Mucosa of descending colon (tissue), 3 donors: ENCODE measurements at regions not wholly inside any gene's neighbourhood (a gene's known extent, or its start where the extent isn't known, plus 50 kb on each side); places are given as distances from the start of the nearest gene placed in this dataset.

Experiments used
- ATAC-seq: fragments of 200-7000 bp; cut with Tn5 transposase; one replicate; pipeline ENCODE4 v1.9.1; 2020; ENCODE audit warnings: mild to moderate bottlenecking, moderate library complexity
- DNase-seq, 3 donors: peaks; one replicate each; pipeline ENCODE4 v3.0.0-alpha.2; 2020
- H3K36me3 ChIP-seq: fragments of 200-600 bp; one replicate; pipeline ENCODE4 v1.8.0; 2021; ENCODE audit warnings: low read depth, mild to moderate bottlenecking
- H3K4me1 ChIP-seq: fragments of 200-600 bp; one replicate; pipeline ENCODE4 v1.8.0; 2021; ENCODE audit warnings: low read depth, mild to moderate bottlenecking
- H3K4me3 ChIP-seq: fragments of 200-600 bp; one replicate; pipeline ENCODE4 v1.8.0; 2021; ENCODE audit warnings: mild to moderate bottlenecking
- H3K9me3 ChIP-seq: fragments of 200-600 bp; one replicate; pipeline ENCODE4 v1.8.0; 2021; ENCODE audit warnings: mild to moderate bottlenecking
- CTCF ChIP-seq: fragments of 200-600 bp; IDR thresholded peaks from one replicate; pipeline ENCODE4 v1.8.0; 2022; ENCODE audit warnings: antibody characterized with exemption, mild to moderate bottlenecking
- intact Hi-C, 2 donors: fragments of 100-400 bp; cut with DNase I in 1 of 2; cut with micrococcal nuclease in 1 of 2; formaldehyde crosslinking; loops; one replicate each; pipeline versions ENCODE4 v1.11.0 to v1.11.1; 2022; cut with DNase I, micrococcal nuclease
- donor health status: DM: no; HTN: no; CAD: no; lungs with moderate emphysema.
- donor health status: DM: no; HTN: no; CAD: no.
- donor health status: DM: no; HTN: yes; CAD: no.

GRCh38 chrX:45799576-45799975 lies 598.9 kb upstream of the DIPK2B start:
- ATAC-seq (no peak), DNase-seq (no peak)
- intact Hi-C loops: no loop called here
- Histone ChIP-seq H3K4me3 (no peak overlapping the region), H3K4me1 (no peaks in the 10 kb centered on the region), H3K36me3 (no peaks in the 10 kb centered on the region), H3K9me3 (no peaks in the 10 kb centered on the region)
- TF ChIP-seq CTCF: no peak

DNA sequence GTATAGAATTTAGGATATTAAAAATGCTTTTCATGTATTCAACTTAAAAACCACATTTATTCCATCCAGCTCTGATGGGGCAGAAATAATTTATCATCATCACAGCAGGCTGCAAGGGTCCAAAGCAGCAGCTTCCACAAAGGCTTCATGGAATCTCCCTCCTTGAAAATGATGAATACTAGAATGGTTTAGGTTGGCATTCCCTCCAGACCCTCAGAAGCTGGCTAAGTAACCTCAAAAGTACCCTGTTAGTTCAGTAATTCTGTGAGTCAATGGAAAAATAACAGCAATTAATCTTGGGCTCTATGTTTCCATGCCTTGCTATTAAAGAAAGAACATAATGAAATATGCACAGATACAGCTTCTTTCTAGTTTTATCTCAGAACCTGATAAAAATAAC lies 594.9 kb upstream of the DIPK2B start:
- DNase-seq: no peak

GRCh38 chrX:45794995-45795337 lies 594.3 kb upstream of the DIPK2B start:
- Histone ChIP-seq H3K9me3 (no peaks in the 10 kb centered on the region), H3K36me3 (no peaks in the 10 kb centered on the region), H3K4me3 (no peak overlapping the region), H3K4me1 (no peaks in the 10 kb centered on the region)
- DNase-seq (no peak), ATAC-seq (no peak)
- no peak for TF ChIP-seq CTCF
- intact Hi-C loops: no loop called here

More for the DNA sequence above, 594.9 kb upstream of the DIPK2B start:
- intact Hi-C loops: no loop called here
- no peaks in the 10 kb centered on the region for H3K36me3 ChIP-seq
- no peaks in the 10 kb centered on the region for H3K4me1 ChIP-seq
- no peak overlapping the region for H3K4me3 ChIP-seq
- H3K9me3 ChIP-seq: no peaks in the 10 kb centered on the region
- ATAC-seq: no peak
- TF ChIP-seq CTCF: no peak

- no peak for TF ChIP-seq CTCF
- ATAC-seq: no peak
- no peak overlapping the region for H3K4me3 ChIP-seq
- intact Hi-C loops: no loop called here
- no peaks in the 10 kb centered on the region for H3K9me3 ChIP-seq
- H3K4me1 ChIP-seq: no peaks in the 10 kb centered on the region
- no peak for DNase-seq
- H3K36me3 ChIP-seq: no peaks in the 10 kb centered on the region
Observed at GRCh38 chrX:45794323-45794994, 593.8 kb upstream of the DIPK2B start.

DNA sequence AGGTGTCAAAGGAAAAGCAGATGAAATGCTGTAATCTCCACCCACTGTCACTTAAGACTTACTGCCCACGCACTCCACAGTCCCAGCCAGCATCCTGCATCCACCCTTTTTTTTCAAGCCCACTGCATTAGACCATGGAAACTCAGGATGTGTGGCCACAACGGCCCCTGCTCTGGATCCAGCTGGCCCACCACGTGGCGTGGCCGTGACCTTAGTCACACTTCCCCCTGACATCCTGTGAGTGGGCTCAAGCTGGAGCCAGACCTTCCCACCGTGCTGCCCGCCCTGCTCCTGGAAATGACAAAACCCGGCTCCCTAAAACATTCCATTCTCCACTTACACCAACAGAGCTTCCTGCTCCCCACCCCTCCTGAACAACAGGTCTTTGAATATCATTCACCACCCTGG lies 588.3 kb upstream of the DIPK2B start:
- DNase-seq (no peak), ATAC-seq (no peak)
- Histone ChIP-seq H3K4me1 (no peaks in the 10 kb centered on the region), H3K4me3 (no peak overlapping the region), H3K9me3 (no peaks in the 10 kb centered on the region), H3K36me3 (no peaks in the 10 kb centered on the region)
- intact Hi-C loops: no loop called here
- TF ChIP-seq CTCF: no peak

DNA sequence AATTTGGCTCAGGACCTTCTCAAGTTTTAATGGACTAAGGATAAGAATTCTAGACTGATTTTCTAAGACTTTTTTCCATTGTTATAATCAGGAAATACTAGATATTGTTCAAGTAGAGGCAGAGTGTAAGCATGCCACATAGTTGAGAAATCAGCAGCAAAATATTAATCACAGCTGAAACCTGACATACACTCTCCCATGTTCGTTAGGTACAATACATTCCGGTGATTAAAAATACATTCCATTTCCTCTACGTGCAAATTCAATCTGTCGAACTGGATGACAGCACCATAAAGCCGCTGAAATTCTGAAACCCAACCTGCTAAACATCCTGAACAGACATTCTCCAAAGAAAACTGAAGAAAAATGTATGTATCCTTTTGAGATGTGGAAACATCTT lies 587.6 kb upstream of the DIPK2B start:
- ATAC-seq: no peak
- H3K4me1 ChIP-seq: no peaks in the 10 kb centered on the region
- intact Hi-C loops: no loop called here
- no peak for TF ChIP-seq CTCF
- H3K36me3 ChIP-seq: no peaks in the 10 kb centered on the region
- no peak overlapping the region for H3K4me3 ChIP-seq
- DNase-seq: no peak
- no peaks in the 10 kb centered on the region for H3K9me3 ChIP-seq
